GM13976 (cell line): ENCODE measurements at regions not wholly inside any gene's neighbourhood (a gene's known extent, or its start where the extent isn't known, plus 50 kb on each side); places are given as distances from the start of the nearest gene placed in this dataset.

Experiments
- DNase-seq: peaks from one replicate; pipeline ENCODE4 v3.0.0; 2012; ENCODE audit warnings: low spot score
- in situ Hi-C: fragments of 300-500 bp; cut with MboI; formaldehyde crosslinking; loops from one replicate; pipeline ENCODE4 v1.12.0; 2022; ENCODE audit warnings: low sequenced_read_pairs, mixed read lengths, inconsistent platforms; ENCODE audit not compliant: unreplicated experiment
- TF ChIP-seq, protein P1 (sequence below): IDR thresholded peaks from 2 replicates; pipeline ENCODE4 v1.5.1; 2012; ENCODE audit warnings: borderline replicate concordance, mild to moderate bottlenecking; ENCODE audit not compliant: insufficient read depth; ENCODE audit errors: extremely low read depth, missing control alignments, control extremely low read depth

GRCh38 chr4:126719852-126720251, 912.9 kb upstream of the INTU start:
- TF ChIP-seq, protein P1, sequence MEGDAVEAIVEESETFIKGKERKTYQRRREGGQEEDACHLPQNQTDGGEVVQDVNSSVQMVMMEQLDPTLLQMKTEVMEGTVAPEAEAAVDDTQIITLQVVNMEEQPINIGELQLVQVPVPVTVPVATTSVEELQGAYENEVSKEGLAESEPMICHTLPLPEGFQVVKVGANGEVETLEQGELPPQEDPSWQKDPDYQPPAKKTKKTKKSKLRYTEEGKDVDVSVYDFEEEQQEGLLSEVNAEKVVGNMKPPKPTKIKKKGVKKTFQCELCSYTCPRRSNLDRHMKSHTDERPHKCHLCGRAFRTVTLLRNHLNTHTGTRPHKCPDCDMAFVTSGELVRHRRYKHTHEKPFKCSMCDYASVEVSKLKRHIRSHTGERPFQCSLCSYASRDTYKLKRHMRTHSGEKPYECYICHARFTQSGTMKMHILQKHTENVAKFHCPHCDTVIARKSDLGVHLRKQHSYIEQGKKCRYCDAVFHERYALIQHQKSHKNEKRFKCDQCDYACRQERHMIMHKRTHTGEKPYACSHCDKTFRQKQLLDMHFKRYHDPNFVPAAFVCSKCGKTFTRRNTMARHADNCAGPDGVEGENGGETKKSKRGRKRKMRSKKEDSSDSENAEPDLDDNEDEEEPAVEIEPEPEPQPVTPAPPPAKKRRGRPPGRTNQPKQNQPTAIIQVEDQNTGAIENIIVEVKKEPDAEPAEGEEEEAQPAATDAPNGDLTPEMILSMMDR, result no peak
- in situ Hi-C loops, result no loop called here
- no peak for DNase-seq

DNA sequence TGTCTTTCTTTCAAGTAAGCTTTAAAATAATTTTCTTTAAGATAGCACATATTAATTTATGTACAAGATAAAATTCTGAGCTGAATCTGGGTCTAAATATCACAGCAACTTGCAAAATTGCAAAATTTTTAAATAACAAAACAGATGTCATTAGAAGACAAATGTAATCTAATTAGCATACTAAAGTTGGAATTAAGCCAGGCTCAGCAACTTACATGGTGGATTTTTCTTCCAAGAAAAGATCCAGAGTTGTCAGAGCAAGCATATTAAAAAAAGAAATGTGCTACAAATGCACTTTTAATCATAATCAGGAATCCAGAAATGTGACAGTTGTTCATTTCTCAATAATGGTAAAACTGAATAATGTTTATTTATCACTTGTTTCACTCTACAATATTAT, 906.9 kb upstream of the INTU start:
- in situ Hi-C loops, result no loop called here
- no peak for DNase-seq
- TF ChIP-seq, protein P1, result no peak

DNA sequence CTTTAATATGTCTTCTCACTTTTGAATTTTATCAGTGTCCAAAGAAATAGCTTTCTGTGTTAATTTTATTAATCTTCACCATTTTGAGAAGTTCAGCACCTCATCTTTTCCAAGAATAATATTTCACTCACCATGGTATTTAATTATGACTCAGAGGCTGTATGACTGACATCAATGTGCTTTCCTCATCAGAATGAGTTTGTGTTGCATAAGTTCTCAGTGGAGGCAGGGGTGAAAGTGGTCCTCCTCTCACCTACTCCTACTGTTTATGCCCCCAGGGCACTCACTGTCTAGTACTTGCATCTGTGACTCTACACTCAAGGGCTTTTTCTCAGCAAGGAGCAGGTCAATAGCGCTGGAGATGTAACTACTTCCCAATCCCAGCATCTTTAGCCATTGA, 905.3 kb upstream of the INTU start:
- no peak for DNase-seq
- in situ Hi-C loops, result no loop called here
- TF ChIP-seq, protein P1, result no peak

DNA sequence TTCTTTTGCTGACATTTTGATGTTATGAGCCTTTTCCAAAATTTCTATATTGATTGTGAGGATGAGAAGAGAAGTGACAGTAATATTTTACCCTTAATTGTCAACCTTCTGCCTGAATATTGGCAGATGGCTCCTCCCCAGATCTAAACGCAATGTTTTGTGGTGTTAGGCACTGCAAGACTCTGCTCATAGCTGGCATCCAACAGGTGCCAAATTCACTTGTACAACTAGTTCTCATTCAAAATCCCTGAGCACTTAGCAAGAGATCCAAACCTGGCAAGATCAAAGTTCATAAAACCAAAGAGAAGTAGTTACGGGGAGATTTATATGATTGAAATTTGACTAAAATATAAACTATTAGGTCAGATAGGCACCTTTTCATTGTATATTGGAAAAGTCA, 901.7 kb upstream of the INTU start:
- in situ Hi-C loops, result no loop called here
- no peak for DNase-seq
- TF ChIP-seq, protein P1, result no peak

GRCh38 chr4:126733301-126733700, 899.5 kb upstream of the INTU start:
- no peak for DNase-seq
- in situ Hi-C loops, result no loop called here
- TF ChIP-seq, protein P1, result no peak

DNA sequence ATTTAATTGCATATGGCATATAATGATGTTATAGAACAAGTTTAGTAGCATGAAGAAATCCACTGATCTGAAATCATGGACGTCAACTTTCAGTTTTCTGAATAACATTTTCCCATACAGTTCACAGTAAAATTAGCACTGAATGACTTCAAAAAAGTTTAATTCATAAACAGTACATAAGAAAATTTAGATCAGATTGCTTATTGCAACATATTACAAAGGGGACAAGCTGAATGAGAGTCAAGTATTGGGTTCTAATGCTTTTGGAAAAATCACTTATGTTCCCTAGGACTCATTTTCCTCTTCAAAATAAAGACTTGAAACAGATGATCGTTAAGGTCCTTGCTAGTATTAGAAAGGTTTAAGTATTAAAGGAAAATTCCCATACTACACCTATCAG, 898.3 kb upstream of the INTU start:
- TF ChIP-seq, protein P1, result no peak
- DNase-seq, result no peak
- in situ Hi-C loops, result no loop called here
